ENCODE measurements at regions not wholly inside any gene's neighbourhood (a gene's known extent, or its start where the extent isn't known, plus 50 kb on each side); places are given as distances from the start of the nearest gene placed in this dataset.
"Not testable (repeated sequence)": the region's sequence is repeated elsewhere in the genome, so short reads cannot be mapped to it uniquely, and the experiment has no call there.

DNA sequence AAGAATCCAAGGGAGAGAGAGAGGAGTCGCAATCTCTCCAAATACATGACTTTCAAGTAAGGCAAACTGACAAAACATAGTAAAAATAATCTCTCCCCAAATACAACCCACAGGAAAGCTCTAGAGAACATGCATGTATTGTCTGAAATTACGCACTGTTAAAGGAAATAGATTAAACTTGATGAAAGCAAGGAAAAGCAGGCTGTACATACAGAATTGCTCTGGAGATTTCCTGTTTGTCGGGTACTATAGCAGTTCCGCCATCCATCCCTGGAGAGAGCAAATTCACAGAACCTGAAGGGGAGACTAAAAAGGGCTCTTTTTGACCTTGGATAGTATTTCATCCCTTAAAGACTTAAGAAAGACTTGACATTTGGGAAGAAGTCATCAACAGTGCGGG, 170.2 kb upstream of the BET1 start:
- no peak for ATAC-seq
- no peak for DNase-seq

GRCh38 chr7:94174956-94175355, 170.8 kb upstream of the BET1 start:
- ATAC-seq (no peak), DNase-seq (no peak)

GRCh38 chr7:94176694-94177200, 172.6 kb upstream of the BET1 start:
- ATAC-seq (no peak), DNase-seq (no peak)

DNA sequence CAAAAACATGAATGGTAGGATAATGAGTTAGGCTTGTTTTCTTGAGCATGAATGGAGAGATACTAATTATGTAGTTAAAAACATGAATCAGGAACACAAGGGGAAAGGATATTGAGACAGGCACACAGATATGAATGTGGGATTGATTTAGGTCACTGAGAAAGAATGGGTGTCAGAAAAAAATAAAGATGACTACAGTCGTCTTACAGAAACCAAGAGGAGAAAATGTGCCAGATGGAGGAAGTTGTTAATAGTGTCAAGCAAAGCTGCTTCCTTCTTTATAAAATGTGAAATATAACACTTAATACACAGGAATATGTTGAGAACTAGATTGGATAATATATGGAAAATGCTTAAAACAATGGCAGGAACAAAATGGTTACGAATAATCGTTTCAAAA, 173.3 kb upstream of the BET1 start:
- ATAC-seq = no peak
- no peak for DNase-seq

DNA sequence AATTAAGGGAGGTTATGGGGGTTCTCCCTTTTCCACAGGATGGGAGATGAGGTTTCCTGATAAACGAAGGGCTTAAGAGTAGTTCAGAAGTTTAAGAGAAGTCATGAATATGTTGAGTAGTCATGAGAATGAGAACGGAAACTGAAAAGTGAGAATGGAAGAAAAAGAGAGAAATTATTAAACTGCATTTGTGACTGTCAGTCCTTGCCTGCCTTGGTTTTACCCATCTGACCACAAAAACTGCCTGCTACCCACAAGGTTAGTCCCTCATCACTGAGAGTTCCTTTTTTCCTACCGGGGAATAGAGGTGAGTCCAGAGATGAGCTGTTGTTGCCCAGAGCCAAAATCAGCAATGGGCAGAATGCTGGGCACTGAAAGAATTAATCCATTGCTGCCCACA, 174.1 kb upstream of the BET1 start:
- ATAC-seq (peak; percentile 68), DNase-seq (no peak)

DNA sequence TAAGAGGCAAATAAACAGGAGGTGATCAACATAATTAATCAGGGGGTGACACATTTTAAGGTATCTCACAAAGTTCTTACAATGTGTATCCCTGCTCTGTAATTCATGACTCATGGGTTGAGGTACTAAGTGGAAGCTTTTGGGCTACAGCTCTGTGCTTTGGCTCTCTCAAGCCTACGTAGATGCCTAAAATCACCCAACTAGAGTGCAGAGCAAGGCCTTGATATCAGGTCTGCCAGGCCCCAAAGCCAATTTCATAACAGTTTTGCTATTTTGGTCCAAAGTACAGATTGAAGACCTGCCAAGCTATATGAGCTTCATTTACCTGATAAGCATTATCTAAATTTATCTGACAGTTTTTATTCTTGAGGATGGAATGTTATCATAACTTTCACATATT, 175.3 kb upstream of the BET1 start:
- DNase-seq (no peak), ATAC-seq (no peak)

DNA sequence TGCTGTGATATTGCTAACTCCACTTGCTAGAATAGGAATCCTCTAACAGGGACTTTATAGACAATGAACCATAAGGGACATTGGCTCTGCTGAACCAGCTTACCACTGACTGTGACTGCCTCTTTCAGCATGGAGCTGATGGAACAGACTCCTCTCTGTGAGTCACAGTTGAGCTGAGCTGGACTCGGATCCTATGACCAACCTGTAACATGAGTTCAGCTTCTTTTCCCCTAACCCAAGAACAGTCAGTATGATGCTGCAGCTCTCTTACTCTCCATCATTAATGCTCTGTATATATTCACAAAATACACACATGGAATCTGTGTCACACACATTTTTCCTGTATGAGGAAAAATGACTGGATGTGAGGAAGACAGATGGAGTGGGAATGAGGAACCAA, 177.9 kb upstream of the BET1 start:
- DNase-seq (no peak), ATAC-seq (no peak)

DNA sequence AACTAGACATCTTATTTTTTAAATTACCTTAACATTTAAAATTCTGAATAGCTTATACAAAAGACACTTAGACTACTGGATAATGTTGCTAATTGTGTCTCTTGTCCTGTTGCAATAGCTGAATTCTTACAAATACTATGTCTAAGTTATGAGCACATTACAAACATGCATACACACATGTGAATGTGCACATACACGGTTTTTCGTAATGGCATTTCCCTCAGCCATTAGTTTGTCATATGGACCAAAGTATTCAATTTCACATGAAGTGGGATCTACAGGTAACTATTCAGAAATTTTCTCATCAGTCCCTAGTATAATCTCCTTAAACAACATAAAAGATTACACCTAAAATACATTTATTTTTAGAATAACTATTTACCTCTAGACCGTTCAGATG, 178.6 kb upstream of the BET1 start:
- no peak for ATAC-seq
- DNase-seq = no peak

GRCh38 chr7:94183289-94183749, 179.2 kb upstream of the BET1 start:
- DNase-seq (no peak), ATAC-seq (no peak)

- DNase-seq (no peak), ATAC-seq (no peak)
Observed at GRCh38 chr7:94183891-94184290, 179.7 kb upstream of the BET1 start.

- DNase-seq (no peak), ATAC-seq (no peak)
Observed at GRCh38 chr7:94188350-94188749, 184.2 kb upstream of the BET1 start.

GRCh38 chr7:94190599-94191061, 186.5 kb upstream of the BET1 start:
- no peak for DNase-seq
- ATAC-seq = no peak

GRCh38 chr7:94194426-94194825, 190.3 kb upstream of the BET1 start:
- ATAC-seq, DNase-seq: not testable (repeated sequence)

DNA sequence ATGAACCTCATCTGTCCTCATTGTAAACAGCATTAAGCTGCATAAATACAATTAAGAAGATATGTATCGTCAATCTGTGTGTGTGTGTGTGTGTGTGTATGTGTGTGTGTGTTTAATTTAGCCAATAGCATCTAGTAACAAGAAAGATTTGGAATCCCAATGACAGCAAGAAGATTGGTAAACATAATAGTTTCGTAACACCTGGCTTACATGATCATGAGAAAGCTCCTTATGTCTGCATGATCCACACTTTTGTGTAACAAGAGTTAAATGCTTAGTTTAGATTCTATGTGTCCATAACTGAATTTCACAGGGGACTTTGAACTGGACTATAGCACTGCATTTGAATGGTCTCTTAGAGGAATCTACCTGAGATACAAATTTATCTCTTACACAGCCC, 191.0 kb upstream of the BET1 start:
- no peak for ATAC-seq
- no peak for DNase-seq

- DNase-seq = no peak
- ATAC-seq = no peak
Observed at GRCh38 chr7:94195813-94196212, 191.7 kb upstream of the BET1 start.

GRCh38 chr7:94205529-94205928, 189.2 kb upstream of the COL1A2 start:
- DNase-seq = no peak
- no peak for ATAC-seq

DNA sequence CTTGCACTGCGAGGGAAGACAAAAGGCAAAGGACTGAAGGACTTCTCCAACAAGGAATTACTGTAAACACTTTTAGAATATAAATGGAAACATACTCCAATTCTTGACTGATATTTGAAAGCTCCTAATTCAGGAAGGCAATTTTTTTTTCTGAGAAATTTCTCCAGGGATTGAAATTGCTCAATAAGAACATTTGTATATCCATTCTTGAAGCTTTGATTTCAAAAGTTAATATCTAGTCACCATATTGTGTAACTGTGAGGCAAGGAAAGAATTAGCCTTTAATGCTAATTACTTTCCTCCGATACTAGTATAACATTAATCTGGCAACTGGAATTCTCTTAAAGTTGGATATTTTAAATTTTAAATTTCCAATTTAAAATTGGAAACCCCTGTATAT, 188.4 kb upstream of the COL1A2 start:
- no peak for ATAC-seq
- DNase-seq = no peak

- ATAC-seq (no peak), DNase-seq (no peak)
Observed at GRCh38 chr7:94212160-94212559, 182.5 kb upstream of the COL1A2 start.

GRCh38 chr7:94216944-94217461, 177.7 kb upstream of the COL1A2 start:
- DNase-seq = no peak
- ATAC-seq = no peak

DNA sequence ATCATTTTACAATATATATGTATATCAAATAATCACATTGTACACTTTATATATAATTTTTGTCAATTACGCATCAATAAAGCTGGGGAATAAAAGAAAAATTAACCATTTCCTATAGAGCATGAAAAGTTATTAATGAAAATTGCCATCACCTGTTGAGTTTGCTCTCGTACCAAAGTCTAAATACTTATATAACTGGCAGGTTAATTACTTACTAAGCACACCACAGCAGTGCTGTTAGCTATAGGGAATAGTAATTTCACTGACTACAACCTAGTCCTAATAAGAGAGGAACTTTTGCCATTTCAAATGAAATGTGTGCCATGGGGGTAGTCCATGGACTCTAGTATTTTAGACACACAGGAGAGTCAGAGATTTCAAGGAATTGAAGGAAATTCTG, 176.9 kb upstream of the COL1A2 start:
- DNase-seq (no peak), ATAC-seq (no peak)

DNA sequence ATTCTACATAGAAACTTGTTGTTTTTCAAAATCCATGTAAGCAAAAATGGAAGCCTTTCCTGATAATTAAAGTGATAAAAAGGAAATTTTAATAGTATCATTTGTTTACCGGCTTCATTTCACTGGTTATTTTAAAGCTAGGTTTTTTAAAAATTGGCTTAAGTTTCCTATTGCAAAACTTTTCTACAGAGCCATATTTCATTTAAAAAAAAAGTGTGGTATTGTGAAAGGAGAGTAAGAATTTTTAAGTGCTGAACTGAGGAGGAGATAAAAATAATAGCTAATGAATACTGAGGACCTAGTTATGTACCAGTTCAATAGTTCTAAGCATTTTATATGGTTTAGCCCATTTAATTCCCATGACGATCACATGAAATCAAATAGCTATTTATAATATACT, 172.2 kb upstream of the COL1A2 start:
- DNase-seq (no peak), ATAC-seq (no peak)

- no peak for ATAC-seq
- DNase-seq = no peak
Observed at GRCh38 chr7:94223375-94224084, 171.2 kb upstream of the COL1A2 start.

- DNase-seq = no peak
- ATAC-seq = no peak
Observed at GRCh38 chr7:94228223-94228622, 166.5 kb upstream of the COL1A2 start.

DNA sequence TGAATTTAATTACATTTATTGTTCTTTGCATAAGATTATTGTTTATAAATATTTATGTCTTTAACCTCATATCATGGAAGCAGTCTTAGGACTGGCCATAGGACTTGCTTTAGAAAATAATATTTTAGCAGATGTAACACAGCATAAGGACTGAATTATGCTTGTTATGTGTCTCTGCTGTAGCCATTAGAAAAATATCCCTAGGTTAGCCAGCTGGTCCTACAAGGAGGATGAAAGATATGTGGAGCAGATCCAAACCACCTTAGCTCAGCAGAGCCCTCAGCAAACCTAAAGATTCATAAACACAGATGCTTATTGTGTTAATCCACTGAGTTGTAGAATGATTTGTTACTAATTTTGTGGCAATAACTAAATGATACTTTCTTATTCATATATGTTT, 166.0 kb upstream of the COL1A2 start:
- no peak for DNase-seq
- ATAC-seq = no peak
